ENCODE measurements at regions not wholly inside any gene's neighbourhood (a gene's known extent, or its start where the extent isn't known, plus 50 kb on each side); places are given as distances from the start of the nearest gene placed in this dataset.

- TF ChIP-seq EZH2 (IDR thresholded peaks at IDR 0.05; ENCODE audit: low read depth) = no peak
- TF ChIP-seq CTCF (conservative IDR thresholded peaks at IDR 0.05) = no peak
Observed at GRCh38 chr16:85338638-85338982, 226.3 kb upstream of the CIBAR2 start.

Measured in PC-9 (cell line).